Colonic mucosa (tissue), 4 donors: ENCODE measurements at regions not wholly inside any gene's neighbourhood (a gene's known extent, or its start where the extent isn't known, plus 50 kb on each side); places are given as distances from the start of the nearest gene placed in this dataset.
"Not testable (repeated sequence)": the region's sequence is repeated elsewhere in the genome, so short reads cannot be mapped to it uniquely, and the experiment has no call there.

ENCODE experiments used
- DNase-seq: peaks from one replicate; pipeline ENCODE4 v3.0.0-alpha.2; 2020
- H3K27ac ChIP-seq: fragments of 200-600 bp; one replicate; pipeline ENCODE4 v1.8.0; 2021
- H3K27me3 ChIP-seq: fragments of 200-600 bp; one replicate; pipeline ENCODE4 v1.8.0; 2021
- H3K36me3 ChIP-seq: fragments of 200-600 bp; one replicate; pipeline ENCODE4 v1.8.0; 2021
- H3K4me1 ChIP-seq: fragments of 200-600 bp; one replicate; pipeline ENCODE4 v1.8.0; 2021; ENCODE audit warnings: mild to moderate bottlenecking
- H3K4me3 ChIP-seq: fragments of 200-600 bp; one replicate; pipeline ENCODE4 v1.8.0; 2021
- H3K9ac ChIP-seq, 2 donors: one replicate each; pipeline ENCODE4 v1.7.0; 2013; ENCODE audit warnings: control low read depth in 2 of 2, low read depth in 2 of 2, low read length in 2 of 2
- H3K9me3 ChIP-seq: fragments of 200-600 bp; one replicate; pipeline ENCODE4 v1.8.0; 2021
- intact Hi-C: fragments of 100-400 bp; cut with DNase I; formaldehyde crosslinking; loops from one replicate; pipeline ENCODE4 v1.14.1; 2022
- donor health status: healthy.
- donor health status: DM: no; HTN: no; CAD: no.
- donor health status: DM: no; HTN: no; CAD: no.

DNA sequence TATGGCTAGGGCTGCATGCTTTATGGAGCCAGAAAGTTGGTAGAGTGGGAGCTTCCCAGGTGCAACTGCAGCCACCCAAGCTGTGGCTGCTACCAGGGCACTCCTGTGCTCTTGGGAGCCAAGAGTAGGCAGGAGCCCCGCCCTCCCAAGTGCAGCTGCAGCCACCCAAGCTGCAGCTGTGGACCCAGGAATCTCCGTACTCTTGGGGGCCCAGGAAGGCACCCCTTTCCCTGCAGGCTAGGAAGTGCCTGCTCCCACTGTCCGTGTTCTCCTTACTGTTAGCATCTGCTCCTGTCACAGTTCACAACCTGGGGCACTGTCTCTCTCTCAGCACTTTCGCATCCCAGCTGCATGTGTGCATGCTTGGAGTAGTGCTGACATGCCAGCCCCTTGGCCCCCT lies 1718.4 kb downstream of the SPATA31A7 start:
- H3K9ac ChIP-seq, intact Hi-C loops, H3K36me3 ChIP-seq, H3K4me3 ChIP-seq, DNase-seq, H3K4me1 ChIP-seq, H3K9me3 ChIP-seq, H3K27ac ChIP-seq, H3K27me3 ChIP-seq: not testable (repeated sequence)

- H3K27me3 ChIP-seq, H3K27ac ChIP-seq, H3K9me3 ChIP-seq, H3K4me1 ChIP-seq, DNase-seq, H3K36me3 ChIP-seq, intact Hi-C loops, H3K4me3 ChIP-seq, H3K9ac ChIP-seq: not testable (repeated sequence)
Observed at GRCh38 chr9:62909447-62909846, 1719.6 kb downstream of the SPATA31A7 start.

DNA sequence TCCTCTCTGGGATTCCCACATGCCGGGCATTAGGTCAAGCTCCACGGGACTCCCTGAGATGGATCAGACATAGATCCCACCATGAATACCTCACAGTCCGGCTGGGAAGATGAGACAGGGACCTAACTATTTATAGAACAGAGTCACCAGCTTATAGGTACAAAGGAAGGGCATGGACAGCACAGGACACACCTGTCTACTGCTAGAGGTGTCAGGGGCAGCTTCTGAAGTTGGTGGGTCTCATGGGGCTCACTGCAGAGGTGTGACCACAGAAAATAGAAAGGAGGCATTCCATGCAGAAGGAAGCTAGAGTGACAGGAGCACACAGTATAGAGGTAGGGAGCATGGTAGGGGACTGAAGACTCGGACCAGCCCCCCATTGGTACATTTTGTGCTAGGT lies 1722.4 kb downstream of the SPATA31A7 start:
- H3K36me3 ChIP-seq, intact Hi-C loops, DNase-seq: not testable (repeated sequence)

GRCh38 chr9:62915168-62915567 lies 1725.3 kb downstream of the SPATA31A7 start:
- DNase-seq, H3K9ac ChIP-seq, H3K4me1 ChIP-seq, H3K27me3 ChIP-seq, H3K36me3 ChIP-seq, H3K4me3 ChIP-seq, H3K9me3 ChIP-seq, H3K27ac ChIP-seq, intact Hi-C loops: not testable (repeated sequence)

More for the DNA sequence above, 1722.4 kb downstream of the SPATA31A7 start:
- H3K4me3 ChIP-seq, H3K9me3 ChIP-seq, H3K4me1 ChIP-seq, H3K27me3 ChIP-seq, H3K9ac ChIP-seq, H3K27ac ChIP-seq: not testable (repeated sequence)

DNA sequence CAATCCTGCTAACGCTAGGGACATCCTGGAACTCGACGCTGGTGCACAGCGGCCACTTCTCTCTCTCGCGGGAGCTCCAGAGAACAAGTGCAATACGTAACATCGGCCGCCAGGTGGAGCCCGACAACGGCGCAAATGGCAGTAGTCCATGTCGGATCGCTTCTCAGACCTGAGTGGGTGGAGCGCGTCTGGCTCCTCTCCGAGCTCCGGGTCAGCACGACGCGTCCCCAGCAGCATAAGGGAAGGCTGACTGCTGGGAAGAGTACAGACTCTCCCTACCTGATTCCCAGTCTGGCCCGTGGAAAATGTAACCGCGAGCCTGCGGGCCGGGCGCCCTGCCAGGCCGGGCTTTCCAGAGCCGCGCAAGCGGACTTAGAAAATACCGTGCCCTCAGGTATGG lies 1725.8 kb downstream of the SPATA31A7 start:
- H3K4me1 ChIP-seq, H3K27me3 ChIP-seq, H3K27ac ChIP-seq, H3K9ac ChIP-seq, intact Hi-C loops, H3K36me3 ChIP-seq, H3K9me3 ChIP-seq, DNase-seq, H3K4me3 ChIP-seq: not testable (repeated sequence)

DNA sequence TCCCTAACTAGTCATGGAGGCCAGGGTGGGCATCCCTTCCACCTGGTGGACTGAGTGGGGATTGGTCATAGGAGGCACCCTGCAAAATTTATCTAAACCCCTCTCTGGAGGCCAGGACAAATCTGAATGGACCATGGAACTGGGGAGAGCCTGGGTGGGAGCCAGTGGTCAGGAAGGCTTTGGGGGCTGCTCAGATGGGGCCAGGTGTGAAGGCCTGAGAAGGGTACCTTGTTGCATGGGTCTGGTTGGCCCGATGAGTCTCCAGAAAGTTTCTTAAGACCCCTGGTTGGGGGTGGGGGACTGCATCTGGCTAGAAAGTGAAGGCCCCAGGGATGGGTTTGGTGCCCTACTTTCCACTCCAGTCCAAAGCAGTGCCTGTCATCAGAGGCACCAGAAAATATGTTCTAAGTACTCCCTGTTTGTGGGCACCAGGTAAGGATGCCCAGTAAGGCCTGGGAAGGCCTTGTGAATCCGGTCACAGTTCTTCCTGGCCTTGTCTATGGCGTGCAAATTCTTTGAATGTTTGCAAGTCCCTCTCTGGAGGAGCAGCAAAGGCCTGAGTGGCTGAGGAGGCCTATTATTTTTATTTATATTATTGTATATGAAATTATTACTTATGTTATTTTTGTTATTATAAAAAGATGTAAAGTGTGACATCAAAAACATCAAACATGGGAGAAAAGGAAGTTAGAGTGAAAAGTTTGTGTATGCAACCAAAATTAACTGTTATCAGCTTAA lies 1729.0 kb downstream of the SPATA31A7 start:
- DNase-seq, H3K4me1 ChIP-seq, H3K27me3 ChIP-seq, H3K9ac ChIP-seq, intact Hi-C loops, H3K27ac ChIP-seq, H3K4me3 ChIP-seq, H3K9me3 ChIP-seq, H3K36me3 ChIP-seq: not testable (repeated sequence)

DNA sequence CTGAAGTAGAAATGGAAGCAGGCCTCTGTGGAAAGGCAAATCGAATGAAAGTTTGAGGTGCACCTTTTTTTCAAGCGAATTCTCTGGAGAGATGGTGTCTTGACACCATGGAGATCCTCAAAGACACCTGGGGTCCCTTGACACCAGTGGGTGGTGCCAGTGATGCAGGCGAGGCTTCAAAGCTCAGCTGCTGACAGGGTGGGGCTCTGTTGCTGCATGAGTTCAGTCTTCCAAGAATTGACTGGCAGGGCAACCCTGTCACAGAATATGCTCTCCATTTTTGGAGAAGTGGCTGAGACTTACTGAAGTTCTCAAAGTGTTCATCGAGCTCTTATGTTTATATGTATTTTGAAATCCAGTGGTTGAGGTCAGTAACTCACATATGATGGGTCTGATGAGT lies 1741.6 kb downstream of the SPATA31A7 start:
- H3K4me1 ChIP-seq, H3K36me3 ChIP-seq, H3K9me3 ChIP-seq, H3K4me3 ChIP-seq, H3K27ac ChIP-seq, intact Hi-C loops, H3K27me3 ChIP-seq, DNase-seq, H3K9ac ChIP-seq: not testable (repeated sequence)

- DNase-seq, H3K9ac ChIP-seq, H3K4me1 ChIP-seq, H3K27ac ChIP-seq, H3K36me3 ChIP-seq, H3K4me3 ChIP-seq, H3K9me3 ChIP-seq, H3K27me3 ChIP-seq, intact Hi-C loops: not testable (repeated sequence)
Observed at GRCh38 chr9:62952840-62953239, 1763.0 kb downstream of the SPATA31A7 start.
